Hematopoietic multipotent progenitor cell treated with erythropoietin and hydrocortisone succinate and interleukin-3 and kit ligand, for 8 days (in vitro differentiated cells): ENCODE measurements at regions not wholly inside any gene's neighbourhood (a gene's known extent, or its start where the extent isn't known, plus 50 kb on each side); places are given as distances from the start of the nearest gene placed in this dataset.

ENCODE experiments used
- DNase-seq: peaks from one replicate; pipeline ENCODE4 v3.0.0-alpha.2; 2015

GRCh38 chr6:15872241-15873103, 209.6 kb upstream of the DTNBP1 start:
- DNase-seq: peak; percentile 11

DNA sequence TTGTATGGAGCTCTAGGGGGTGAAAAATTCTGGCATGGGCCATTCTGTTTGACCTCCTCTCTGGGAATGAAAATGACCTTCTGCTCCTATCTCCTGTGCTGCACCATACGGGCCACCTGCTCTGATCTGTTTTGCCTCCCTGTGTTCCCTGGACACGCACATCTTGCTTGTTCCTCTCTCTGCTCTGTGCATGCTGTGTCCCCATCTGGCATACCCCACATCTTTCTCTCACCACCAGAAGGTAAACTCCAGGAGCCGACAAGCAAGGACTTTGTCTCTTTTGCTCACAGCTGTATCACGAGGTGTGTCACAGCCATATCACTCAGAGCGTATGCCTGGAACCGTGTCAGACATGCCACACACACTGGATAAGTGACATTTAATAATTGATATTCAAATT, 208.4 kb upstream of the DTNBP1 start:
- no peak for DNase-seq

DNA sequence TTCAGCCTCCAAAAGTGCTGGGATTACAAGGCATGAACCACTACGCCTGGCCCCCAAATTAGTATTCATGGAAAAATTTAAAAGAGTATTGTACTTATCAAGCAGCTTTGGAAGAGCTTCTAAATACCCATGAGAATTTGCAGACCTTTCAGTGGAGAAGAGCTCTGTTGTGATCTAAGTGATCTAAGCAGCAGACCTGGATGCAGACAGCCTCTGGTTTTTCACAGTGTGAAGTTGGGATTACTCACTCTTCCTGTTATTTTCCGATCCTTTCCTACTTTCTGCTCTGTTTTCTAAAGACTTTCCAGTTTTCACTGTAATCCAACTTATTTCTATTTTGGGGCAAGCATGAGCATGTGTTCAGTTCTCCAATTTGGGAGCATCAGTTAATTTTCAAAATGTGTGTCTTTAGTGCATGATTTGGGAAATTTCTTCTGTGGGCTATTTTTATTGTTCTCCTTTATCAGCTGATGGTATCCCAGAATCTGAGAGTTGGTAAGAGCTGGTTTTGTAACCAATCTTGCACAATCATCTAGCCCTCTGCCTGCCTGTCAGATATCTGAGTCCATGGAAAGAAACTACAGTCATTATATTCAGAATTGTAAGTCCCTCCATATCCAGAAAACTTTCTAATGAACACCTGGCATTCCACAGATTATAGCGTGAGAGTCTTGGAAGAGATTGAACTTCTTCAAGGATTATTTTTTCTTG, 207.7 kb upstream of the DTNBP1 start:
- DNase-seq: no peak

- no peak for DNase-seq
These were observed 201.9 kb upstream of the DTNBP1 start for GRCh38 chr6:15864708-15865062.

DNA sequence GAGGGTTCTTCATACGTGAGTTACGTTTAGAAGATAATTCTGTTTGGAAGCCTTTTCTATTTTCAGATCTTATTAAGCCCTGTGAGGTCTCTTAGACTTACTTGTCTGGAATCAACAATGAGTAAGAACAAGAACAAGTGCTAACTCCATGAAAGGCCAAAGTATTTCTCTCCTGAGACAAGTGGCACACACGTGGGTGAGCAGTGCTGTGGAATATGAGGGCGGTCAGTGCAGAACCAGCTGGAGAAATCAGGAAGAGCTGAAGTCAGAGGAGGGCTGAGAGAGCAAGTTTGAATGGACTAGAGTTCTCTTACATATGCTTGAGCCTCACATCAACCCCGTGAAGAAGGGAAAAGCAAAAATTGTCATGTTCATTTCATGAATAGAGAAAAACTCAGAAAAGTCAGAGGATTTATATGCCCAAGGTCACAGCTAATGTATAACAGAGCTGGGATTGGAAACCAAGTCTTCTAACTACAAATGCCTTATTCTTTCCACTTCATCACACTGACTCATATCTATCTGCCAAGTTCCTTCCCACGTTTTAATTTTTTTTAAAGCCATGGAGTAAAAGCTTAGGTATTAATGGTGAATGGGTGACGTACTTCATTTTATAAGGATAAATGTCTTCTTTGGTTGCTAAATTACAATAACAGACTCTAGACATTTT, 201.3 kb upstream of the DTNBP1 start:
- no peak for DNase-seq

DNA sequence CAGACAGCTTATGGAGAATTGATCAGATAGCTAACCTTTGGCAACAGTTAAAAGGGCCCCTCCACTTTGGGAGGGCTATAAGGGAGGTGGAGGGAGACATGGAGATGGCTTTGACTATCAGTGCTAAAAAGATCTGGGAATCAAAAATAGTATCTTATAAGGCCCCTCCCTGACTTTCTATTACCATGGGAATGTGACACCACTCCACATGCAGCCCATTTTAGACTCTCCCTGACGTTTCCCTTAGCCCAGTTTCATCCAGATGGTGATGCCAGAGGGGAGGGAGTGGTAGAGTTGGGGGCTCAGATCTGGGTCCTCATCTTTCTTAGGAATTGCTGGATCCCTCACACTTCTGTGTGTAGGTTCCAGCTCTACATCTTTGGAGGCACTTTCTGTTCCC, 200.0 kb upstream of the DTNBP1 start:
- DNase-seq: no peak

- no peak for DNase-seq
These were observed 198.7 kb upstream of the DTNBP1 start for GRCh38 chr6:15861486-15861885.

DNA sequence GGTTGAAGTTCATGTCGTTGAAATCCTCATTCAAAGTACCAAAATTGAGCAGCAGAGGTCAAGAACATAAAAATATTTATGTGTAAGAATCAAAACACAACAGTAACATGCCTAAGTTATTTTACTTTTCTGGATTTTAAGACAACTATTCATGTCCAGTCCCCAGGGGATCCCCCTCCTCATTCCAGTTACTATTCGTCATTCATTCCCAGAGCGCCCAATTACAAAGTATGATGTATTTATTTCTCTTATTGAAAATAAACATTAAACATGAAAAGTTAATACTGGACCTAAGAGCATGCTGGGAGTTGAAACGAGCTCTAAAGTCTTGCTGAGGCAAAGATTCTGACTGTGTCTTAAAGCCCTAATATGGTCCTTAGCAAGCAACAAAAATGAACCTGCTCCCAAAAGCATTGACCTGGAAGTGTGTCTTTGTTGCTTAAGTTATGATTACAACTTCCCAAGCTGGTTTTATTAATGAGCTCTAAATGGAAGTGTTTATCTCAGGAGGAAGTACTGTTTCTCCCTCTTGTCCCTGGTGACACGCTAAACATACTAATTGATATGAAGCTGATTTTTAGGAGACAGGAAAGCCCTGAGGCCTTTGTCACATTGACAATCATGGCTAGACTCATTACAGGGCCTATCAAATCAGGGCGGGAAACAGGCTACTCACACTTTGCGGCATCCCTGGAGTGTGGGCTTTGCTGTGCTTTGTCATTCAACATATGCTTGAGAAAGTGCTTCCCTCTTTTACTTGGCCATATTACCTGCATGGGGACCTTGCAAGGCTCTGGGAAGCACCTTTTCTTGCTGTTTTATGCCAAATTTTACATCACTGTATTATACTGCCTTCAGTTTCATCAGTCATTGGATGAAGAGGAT, 192.2 kb upstream of the DTNBP1 start:
- DNase-seq: no peak

GRCh38 chr6:15854378-15854777, 191.6 kb upstream of the DTNBP1 start:
- DNase-seq: no peak

DNA sequence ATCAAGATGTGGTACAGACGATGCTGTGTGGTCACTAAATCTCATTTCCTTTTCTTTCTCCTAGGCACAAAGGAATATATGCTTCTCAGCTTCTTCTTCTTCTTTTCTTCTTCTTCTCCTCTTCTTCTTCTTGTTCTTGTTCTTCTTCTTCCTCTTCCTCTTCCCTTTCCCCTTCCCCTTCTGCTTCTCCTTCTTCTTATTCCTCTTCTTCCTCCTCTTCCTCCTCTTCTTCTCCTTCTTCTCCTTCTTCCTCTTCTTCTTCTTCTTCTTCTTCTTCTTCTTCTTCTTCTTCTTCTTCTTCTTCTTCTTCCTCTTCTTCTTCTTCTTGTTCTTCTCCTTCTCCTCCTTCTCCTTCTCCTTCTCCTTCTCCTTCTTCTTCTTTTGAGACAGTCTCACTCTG, 190.4 kb upstream of the DTNBP1 start:
- no peak for DNase-seq

DNA sequence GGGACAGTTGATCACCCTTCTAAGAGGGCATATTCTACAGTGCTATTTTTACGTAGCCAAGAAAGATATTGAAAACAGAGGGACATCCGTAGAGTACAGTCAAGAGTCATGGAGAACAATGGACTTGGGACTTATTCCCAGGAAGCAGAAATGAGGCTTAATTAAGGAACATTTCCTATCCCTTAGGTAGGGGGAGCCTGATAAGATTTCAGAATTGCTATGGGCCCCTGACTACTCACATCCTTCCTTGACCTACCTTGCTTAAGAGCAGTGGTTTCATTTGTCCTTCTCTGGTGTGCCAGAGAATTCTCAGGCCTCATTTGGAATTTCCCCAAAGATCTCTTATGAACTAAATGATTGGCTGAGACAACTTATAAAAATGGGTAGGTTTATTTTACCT, 189.5 kb upstream of the DTNBP1 start:
- DNase-seq: no peak

- DNase-seq: no peak
These were observed 186.6 kb upstream of the DTNBP1 start for GRCh38 chr6:15849395-15849794.

GRCh38 chr6:15845492-15845891, 182.7 kb upstream of the DTNBP1 start:
- DNase-seq: no peak

DNA sequence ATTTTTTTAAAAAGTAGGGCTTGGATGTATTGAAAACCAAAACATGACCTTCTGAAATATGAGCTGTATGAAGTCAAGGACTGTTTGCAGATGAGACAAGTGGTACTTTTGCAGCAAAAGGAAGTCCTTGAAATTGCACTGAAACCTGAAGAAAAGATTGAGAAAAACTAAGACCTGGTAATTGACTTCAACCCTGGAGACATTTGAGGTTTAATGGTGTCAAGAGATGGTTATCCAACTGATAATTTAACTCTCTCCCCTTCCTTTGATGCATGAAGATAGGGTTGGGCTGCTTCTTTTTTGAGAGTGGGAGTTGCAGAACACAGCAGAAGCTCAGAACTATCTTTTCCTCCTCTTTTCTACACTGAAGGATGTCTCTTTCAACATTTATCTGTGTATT, 180.9 kb upstream of the DTNBP1 start:
- no peak for DNase-seq

GRCh38 chr6:15843226-15843625, 180.4 kb upstream of the DTNBP1 start:
- no peak for DNase-seq

DNA sequence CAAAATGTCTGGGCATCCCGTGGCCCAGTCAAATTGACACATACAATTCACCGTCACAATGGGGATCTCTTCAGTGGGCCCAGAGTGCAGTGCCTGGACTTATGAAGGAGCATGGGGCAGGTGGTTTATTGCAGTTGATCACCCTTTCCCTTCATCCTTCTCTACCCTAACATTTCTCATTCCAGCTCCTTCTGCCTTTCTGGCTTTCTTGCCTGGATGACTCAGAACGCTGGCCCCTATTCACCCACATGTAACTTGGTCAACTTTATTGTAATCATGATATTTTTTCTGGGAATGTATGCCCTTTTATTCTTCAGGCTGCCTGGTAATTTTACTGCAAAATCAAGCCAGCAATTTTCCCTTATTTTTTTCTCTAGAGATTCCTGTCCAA, 179.9 kb upstream of the DTNBP1 start:
- no peak for DNase-seq

DNA sequence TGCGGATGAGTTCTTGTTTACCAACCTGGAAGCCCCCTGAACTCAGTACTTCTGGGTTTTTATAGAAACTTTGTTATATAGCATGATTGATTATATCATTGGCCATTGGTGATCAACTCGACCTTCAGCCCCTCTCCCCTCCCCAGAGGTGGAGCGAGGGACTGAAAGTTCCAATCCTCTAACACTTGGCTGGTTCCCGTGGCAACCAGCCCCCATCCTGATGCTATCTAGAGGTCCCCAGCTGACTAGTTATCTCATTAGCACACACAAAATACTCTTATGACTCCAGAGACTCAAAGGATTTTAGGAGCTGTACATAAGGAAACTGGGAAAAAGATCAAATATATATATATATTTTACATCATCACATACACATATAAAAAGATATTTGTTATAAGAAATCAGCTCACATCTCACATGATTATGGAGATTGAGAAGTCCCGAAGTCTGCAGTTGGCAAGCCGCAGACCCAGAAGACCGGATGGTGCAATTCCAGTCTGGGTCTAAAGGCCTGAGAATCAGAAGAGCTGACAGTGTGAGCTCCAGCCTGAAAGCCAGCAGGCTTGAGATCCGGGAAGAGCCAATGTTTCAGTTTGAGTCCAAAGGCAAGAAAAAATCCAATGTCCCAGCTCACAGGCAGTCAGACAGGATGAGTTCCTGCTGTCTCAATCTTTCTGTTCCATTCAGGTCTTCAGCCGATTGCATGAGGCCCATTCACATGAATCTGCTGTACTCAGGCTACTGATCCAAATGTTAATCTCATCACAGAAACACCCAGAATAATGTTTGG, 179.3 kb upstream of the DTNBP1 start:
- no peak for DNase-seq

GRCh38 chr6:15839969-15840541, 177.2 kb upstream of the DTNBP1 start:
- DNase-seq: no peak

GRCh38 chr6:15837205-15837604, 174.4 kb upstream of the DTNBP1 start:
- DNase-seq: no peak

DNA sequence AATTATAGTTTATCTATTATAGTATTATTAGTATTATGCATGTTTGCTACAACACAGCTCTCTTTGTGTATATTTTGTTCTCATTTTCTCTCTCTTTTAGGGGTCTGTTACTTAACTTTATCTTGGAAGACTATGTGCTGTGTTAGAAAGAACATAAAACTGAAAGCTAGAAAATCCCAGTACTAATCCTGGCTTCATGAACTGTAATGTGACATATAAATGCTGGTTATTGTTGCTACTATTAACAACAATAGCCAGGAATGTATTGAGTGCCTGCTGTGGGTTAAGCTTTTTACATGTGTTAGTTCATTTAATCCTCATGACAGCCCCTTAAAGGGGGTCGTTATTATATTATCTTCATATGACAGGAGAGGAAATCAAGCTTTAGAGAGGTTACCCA, 170.0 kb upstream of the DTNBP1 start:
- DNase-seq: no peak

GRCh38 chr6:15829156-15829555, 166.3 kb upstream of the DTNBP1 start:
- DNase-seq: no peak
